Mesenchymal stem cell (in vitro differentiated cells and primary cell): ENCODE measurements at regions not wholly inside any gene's neighbourhood (a gene's known extent, or its start where the extent isn't known, plus 50 kb on each side); places are given as distances from the start of the nearest gene placed in this dataset.

ENCODE experiments used
- DNase-seq: peaks from one replicate; pipeline ENCODE4 v3.0.0-alpha.2; 2013
- H2AFZ ChIP-seq: one replicate; pipeline ENCODE4 v1.6.1; 2013; ENCODE audit warnings: low read depth, mild to moderate bottlenecking, control low read depth, inconsistent platforms, low read length, moderate library complexity
- H2AK5ac ChIP-seq: 2 replicates; pipeline ENCODE4 v1.6.1; 2013; ENCODE audit warnings: low read length, moderate library complexity, mild to moderate bottlenecking, inconsistent platforms; ENCODE audit not compliant: severe bottlenecking
- H2BK120ac ChIP-seq: one replicate; pipeline ENCODE4 v1.6.1; 2013; ENCODE audit warnings: low read depth, mild to moderate bottlenecking, inconsistent platforms, low read length, moderate library complexity
- H2BK12ac ChIP-seq, 2 experiments: one replicate each; pipeline ENCODE4 v1.6.1; 2013; ENCODE audit warnings: inconsistent platforms in 2 of 2, low read length in 2 of 2, mild to moderate bottlenecking in 2 of 2, moderate library complexity in 2 of 2, control low read depth in 1 of 2
- H2BK15ac ChIP-seq: one replicate; pipeline ENCODE4 v1.6.1; 2013; ENCODE audit warnings: mild to moderate bottlenecking, low read depth, inconsistent platforms; ENCODE audit not compliant: poor library complexity, severe bottlenecking
- H2BK5ac ChIP-seq: 2 replicates; pipeline ENCODE4 v1.6.1; 2013; ENCODE audit warnings: low read depth, mild to moderate bottlenecking, low read length, control low read depth, inconsistent platforms; ENCODE audit not compliant: poor library complexity, severe bottlenecking
- H3K14ac ChIP-seq, 2 experiments: one replicate each; pipeline ENCODE4 v1.6.1; 2013; ENCODE audit warnings: inconsistent platforms in 2 of 2, low read length in 2 of 2, control low read depth in 1 of 2, mild to moderate bottlenecking in 1 of 2, moderate library complexity in 1 of 2
- H3K18ac ChIP-seq, 2 experiments: one replicate each; pipeline ENCODE4 v1.6.1; 2013; ENCODE audit warnings: inconsistent platforms in 2 of 2, low read length in 2 of 2, control low read depth in 1 of 2, low read depth in 1 of 2, mild to moderate bottlenecking in 1 of 2
- H3K23ac ChIP-seq, 2 experiments: one replicate each; pipeline ENCODE4 v1.6.1; 2013; ENCODE audit warnings: inconsistent platforms in 2 of 2, low read length in 2 of 2, mild to moderate bottlenecking in 2 of 2, moderate library complexity in 2 of 2, control low read depth in 1 of 2
- H3K27ac ChIP-seq: 2 replicates; pipeline ENCODE4 v1.5.1; 2013; ENCODE audit warnings: mild to moderate bottlenecking, moderate library complexity, low read length, control low read depth, inconsistent platforms; ENCODE audit not compliant: poor library complexity, severe bottlenecking
- H3K27me3 ChIP-seq, 2 experiments: 2 replicates each; pipeline versions ENCODE4 v1.6.1 to v1.7.0; 2013; ENCODE audit warnings: low read length in 2 of 2, mild to moderate bottlenecking in 2 of 2, moderate library complexity in 2 of 2, control low read depth in 1 of 2, inconsistent platforms in 1 of 2; ENCODE audit not compliant: control insufficient read depth in 1 of 2, insufficient read depth in 1 of 2
- H3K36me3 ChIP-seq, 2 experiments: 2 replicates each; pipeline versions ENCODE4 v1.6.1 to v1.7.0; 2013; ENCODE audit warnings: low read length in 2 of 2, control low read depth in 1 of 2, inconsistent platforms in 1 of 2, low read depth in 1 of 2, mild to moderate bottlenecking in 1 of 2; ENCODE audit not compliant: insufficient read depth in 2 of 2, control insufficient read depth in 1 of 2
- H3K4ac ChIP-seq, 2 experiments: one replicate each; pipeline ENCODE4 v1.6.1; 2013; ENCODE audit warnings: inconsistent platforms in 2 of 2, low read length in 2 of 2, mild to moderate bottlenecking in 2 of 2, moderate library complexity in 2 of 2, control low read depth in 1 of 2, low read depth in 1 of 2
- H3K4me1 ChIP-seq: 2 replicates; pipeline ENCODE4 v1.6.1; 2013; ENCODE audit warnings: low read depth, low read length, control low read depth; ENCODE audit not compliant: control insufficient read depth, insufficient read depth
- H3K4me2 ChIP-seq: 2 replicates; pipeline ENCODE4 v1.6.1; 2013; ENCODE audit warnings: low read length, mild to moderate bottlenecking, inconsistent platforms; ENCODE audit not compliant: poor library complexity, severe bottlenecking
- H3K4me3 ChIP-seq, 2 experiments: 2 replicates each; pipeline versions ENCODE4 v1.5.1 to v1.7.0; 2013; ENCODE audit warnings: low read length in 2 of 2, mild to moderate bottlenecking in 2 of 2, control low read depth in 1 of 2, low read depth in 1 of 2; ENCODE audit not compliant: insufficient read depth in 1 of 2
- H3K79me1 ChIP-seq: replicated peaks from 2 replicates; pipeline ENCODE4 v1.6.1; 2013; ENCODE audit warnings: mild to moderate bottlenecking, control low read depth, low read length, inconsistent platforms; ENCODE audit not compliant: poor library complexity, severe bottlenecking
- H3K9ac ChIP-seq: 2 replicates; pipeline ENCODE4 v1.7.0; 2013; ENCODE audit warnings: mild to moderate bottlenecking, low read length, moderate library complexity
- H3K9me3 ChIP-seq: 2 replicates; pipeline ENCODE4 v1.7.0; 2013; ENCODE audit warnings: mild to moderate bottlenecking, low read length; ENCODE audit not compliant: control insufficient read depth
- H4K8ac ChIP-seq: one replicate; pipeline ENCODE4 v1.6.1; 2013; ENCODE audit warnings: inconsistent platforms, mild to moderate bottlenecking, low read length, moderate library complexity
- H4K91ac ChIP-seq: one replicate; pipeline ENCODE4 v1.6.1; 2013; ENCODE audit warnings: mild to moderate bottlenecking, low read length, inconsistent platforms
- WGBS: methylation state at CpG from one replicate; pipeline ENCODE4 v1.1.7; 2013; ENCODE audit warnings: mixed read lengths; 5-methylcytosine and 5-hydroxymethylcytosine counted together

DNA sequence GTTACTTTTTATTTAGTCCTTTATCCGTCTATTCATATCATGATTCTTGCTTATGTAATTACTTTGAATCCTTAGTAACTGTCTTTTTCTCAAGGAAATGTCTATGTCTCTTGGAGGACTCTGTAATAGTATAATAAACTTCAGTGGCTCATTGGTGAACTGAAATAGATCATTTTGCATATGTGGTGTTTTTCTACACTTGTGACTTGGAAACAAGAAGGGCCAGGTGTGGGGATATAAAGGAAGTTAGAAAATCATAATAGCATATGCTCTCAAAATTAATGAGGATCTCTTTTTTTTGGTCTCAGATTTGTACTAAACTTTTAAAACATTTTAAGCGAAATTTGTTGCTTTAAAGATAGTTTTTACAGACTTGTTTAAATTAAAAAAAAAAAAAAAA is 453.0 kb upstream of the CDH20 start:
- Histone ChIP-seq H2AFZ (no peak overlapping the region), H3K9me3 (no peaks in the 10 kb centered on the region), H3K4me1 (no peaks in the 10 kb centered on the region), H3K36me3 (no peaks in the 10 kb centered on the region), H4K91ac (no peak overlapping the region), H2BK5ac (no peak overlapping the region), H3K79me1 (no peaks in the 10 kb centered on the region), H3K27me3 (no peaks in the 10 kb centered on the region), H2BK12ac (no peak overlapping the region), H3K4me2 (no peak overlapping the region), H3K9ac (no peak overlapping the region), H2BK15ac (no peak overlapping the region), H3K4ac (no peak overlapping the region), H3K14ac (no peak overlapping the region), H4K8ac (no peak overlapping the region), H3K4me3 (no peak overlapping the region), H2BK120ac (no peak overlapping the region), H2AK5ac (no peak overlapping the region), H3K23ac (no peak overlapping the region), H3K27ac (no peak overlapping the region), H3K18ac (no peak overlapping the region)
- no CpG with 5 or more reads among the region's 2 CpGs for whole genome bisulfite sequencing
- no peak for DNase-seq

DNA sequence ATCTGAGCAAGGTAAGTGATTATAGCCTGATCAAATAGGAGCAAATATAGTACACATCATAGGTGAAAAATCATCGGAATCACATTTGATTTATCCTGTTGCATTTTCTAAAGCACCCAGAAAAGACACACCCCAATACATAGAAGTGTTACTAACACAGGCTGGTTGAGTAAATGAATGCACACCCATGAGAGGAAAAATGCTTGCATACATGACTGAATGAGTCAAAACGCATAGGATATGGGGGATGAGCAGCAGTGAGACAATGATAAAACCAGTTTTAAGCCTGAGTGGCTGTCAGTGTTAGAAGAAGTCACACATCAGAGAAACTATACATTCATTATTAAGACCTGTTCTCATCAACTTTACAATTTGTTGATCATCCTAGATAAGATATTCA is 449.6 kb upstream of the CDH20 start:
- WGBS, result 67% methylated on average over 1 of the region's 2 CpGs
- no peak overlapping the region for H4K8ac ChIP-seq
- no peaks in the 10 kb centered on the region for H3K79me1 ChIP-seq
- no peak overlapping the region for H4K91ac ChIP-seq
- no peak overlapping the region for H3K4ac ChIP-seq
- no peak overlapping the region for H3K14ac ChIP-seq
- no peak overlapping the region for H2BK5ac ChIP-seq
- H2AFZ ChIP-seq, result no peak overlapping the region
- no peak overlapping the region for H3K27ac ChIP-seq
- no peak overlapping the region for H2BK12ac ChIP-seq
- no peaks in the 10 kb centered on the region for H3K9me3 ChIP-seq
- no peaks in the 10 kb centered on the region for H3K36me3 ChIP-seq
- no peak overlapping the region for H3K4me2 ChIP-seq
- H3K18ac ChIP-seq, result no peak overlapping the region
- no peak overlapping the region for H2AK5ac ChIP-seq
- no peak overlapping the region for H2BK15ac ChIP-seq
- no peaks in the 10 kb centered on the region for H3K4me1 ChIP-seq
- H3K4me3 ChIP-seq, result no peak overlapping the region
- H3K23ac ChIP-seq, result no peak overlapping the region
- no peak overlapping the region for H3K9ac ChIP-seq
- DNase-seq, result no peak
- no peak overlapping the region for H2BK120ac ChIP-seq
- H3K27me3 ChIP-seq, result no peaks in the 10 kb centered on the region

DNA sequence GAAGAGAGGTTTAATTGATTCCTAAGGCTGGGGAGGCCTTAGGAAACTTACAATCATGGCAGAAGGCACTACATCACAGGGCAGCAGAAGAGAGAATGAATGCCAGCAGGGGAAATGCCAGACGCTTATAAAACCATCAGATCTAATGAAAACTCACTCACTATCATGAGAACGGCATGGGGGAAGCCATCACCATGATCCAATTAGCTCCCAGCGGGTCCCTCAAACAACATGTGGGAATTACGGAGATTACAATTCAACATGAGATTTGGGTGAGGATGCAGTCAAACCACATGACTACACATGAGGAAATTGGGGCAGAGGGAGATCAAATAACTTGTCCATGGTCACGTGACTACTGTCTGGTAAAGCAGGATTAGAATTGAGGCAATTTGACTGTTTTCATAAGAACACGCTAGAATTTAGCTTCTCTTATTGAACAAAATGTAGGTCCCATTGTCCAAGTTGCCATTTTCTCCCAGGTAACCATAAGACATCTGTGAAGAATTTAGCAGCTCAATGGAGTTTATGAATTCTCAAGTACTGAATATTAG is 445.1 kb upstream of the CDH20 start:
- Histone ChIP-seq H2BK15ac (no peak overlapping the region), H3K18ac (no peak overlapping the region), H2AFZ (no peak overlapping the region), H3K9me3 (no peaks in the 10 kb centered on the region), H2BK5ac (no peak overlapping the region), H3K79me1 (no peaks in the 10 kb centered on the region), H4K91ac (no peak overlapping the region), H3K4me2 (no peak overlapping the region), H3K9ac (no peak overlapping the region), H3K27ac (no peak overlapping the region), H3K4me3 (no peak overlapping the region), H3K36me3 (no peaks in the 10 kb centered on the region), H2BK120ac (no peak overlapping the region), H2AK5ac (no peak overlapping the region), H2BK12ac (no peak overlapping the region), H3K23ac (no peak overlapping the region), H3K4me1 (peaks cover 1% of the 10 kb centered on the region), H3K4ac (no peak overlapping the region), H3K14ac (no peak overlapping the region), H3K27me3 (no peaks in the 10 kb centered on the region), H4K8ac (no peak overlapping the region)
- 96% methylated on average over 4 of the region's 6 CpGs for WGBS
- DNase-seq, result no peak

DNA sequence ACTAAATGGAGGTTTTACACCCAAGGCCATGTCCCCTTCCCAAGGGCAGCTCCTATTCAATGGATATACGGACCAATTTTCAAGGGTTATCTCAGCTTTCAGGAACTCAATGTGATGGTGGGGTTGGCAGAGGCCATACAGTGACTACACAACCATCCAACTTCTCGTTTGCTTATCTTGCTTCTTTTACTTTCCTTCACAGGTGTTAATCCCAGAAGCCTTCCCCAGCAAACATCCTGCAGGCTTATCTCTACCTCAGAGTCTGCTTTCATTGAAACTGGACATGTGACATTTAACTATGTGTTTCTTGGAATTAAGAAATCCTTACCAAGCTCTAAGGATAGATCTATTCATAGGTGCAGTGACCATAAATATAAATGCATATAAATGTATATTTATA is 443.8 kb upstream of the CDH20 start:
- Histone ChIP-seq H3K27ac (no peak overlapping the region), H2BK5ac (no peak overlapping the region), H3K79me1 (no peaks in the 10 kb centered on the region), H2BK12ac (no peak overlapping the region), H3K23ac (no peak overlapping the region), H3K14ac (no peak overlapping the region), H3K27me3 (no peaks in the 10 kb centered on the region), H3K9ac (no peak overlapping the region), H3K4me3 (no peak overlapping the region), H3K36me3 (no peaks in the 10 kb centered on the region), H4K91ac (no peak overlapping the region), H3K4me2 (no peak overlapping the region), H3K4me1 (peaks cover 1% of the 10 kb centered on the region), H2AK5ac (no peak overlapping the region), H2BK120ac (no peak overlapping the region), H2AFZ (no peak overlapping the region), H3K9me3 (no peaks in the 10 kb centered on the region), H3K4ac (no peak overlapping the region), H2BK15ac (no peak overlapping the region), H4K8ac (no peak overlapping the region), H3K18ac (no peak overlapping the region)
- DNase-seq, result no peak
- WGBS, result 70% methylated on average over 2 of the region's 2 CpGs
